ENCODE measurements at regions not wholly inside any gene's neighbourhood (a gene's known extent, or its start where the extent isn't known, plus 50 kb on each side); places are given as distances from the start of the nearest gene placed in this dataset.

- TF ChIP-seq CTCF (IDR thresholded peaks at IDR 0.05): no peak
- no peak for TF ChIP-seq POLR2A (IDR thresholded peaks at IDR 0.05)
Observed at GRCh38 chr10:33653584-33654367, 319.3 kb upstream of the NRP1 start.

Data from uterus (tissue), 2 donors.